WTC11 (cell line): ENCODE measurements at regions not wholly inside any gene's neighbourhood (a gene's known extent, or its start where the extent isn't known, plus 50 kb on each side); places are given as distances from the start of the nearest gene placed in this dataset.

Source experiments
- ATAC-seq: fragments of 200-7000 bp; cut with Tn5 transposase; 2 replicates; pipeline ENCODE4 v1.10.0; 2021; ENCODE audit warnings: mild to moderate bottlenecking, moderate library complexity
- CTCF ChIA-PET: fragments of 300-600 bp; sonication (Branson Sonifier 250); formaldehyde crosslinking; loops from one replicate; lab custom pipeline; 2021; ENCODE audit warnings: antibody characterized with exemption; lab: Charles Lee
- POLR2A ChIA-PET: fragments of 350-600 bp; sonication (Branson Sonifier 250); formaldehyde crosslinking; loops from one replicate; lab custom pipeline; 2021; ENCODE audit warnings: antibody characterized with exemption; lab: Charles Lee
- DNase-seq: peaks from one replicate; pipeline ENCODE4 v3.0.0; 2021; ENCODE audit warnings: low spot score
- H3K27ac Mint-ChIP-seq: 2 replicates; pipeline ENCODE4 v1.8.0; 2021; ENCODE audit warnings: mixed read lengths
- H3K27me3 Mint-ChIP-seq: 2 replicates; pipeline ENCODE4 v1.8.0; 2021; ENCODE audit warnings: low read depth, mild to moderate bottlenecking, moderate library complexity, mixed read lengths
- H3K36me3 Mint-ChIP-seq: 2 replicates; pipeline ENCODE4 v1.8.0; 2021; ENCODE audit warnings: mixed read lengths
- H3K4me1 Mint-ChIP-seq: 2 replicates; pipeline ENCODE4 v1.8.0; 2022; ENCODE audit warnings: mixed read lengths
- H3K4me3 Mint-ChIP-seq: 2 replicates; pipeline ENCODE4 v1.8.0; 2021; ENCODE audit warnings: mild to moderate bottlenecking, moderate library complexity, mixed read lengths
- H3K9me3 Mint-ChIP-seq: 2 replicates; pipeline ENCODE4 v1.8.0; 2021; ENCODE audit warnings: mixed read lengths
- AFF4 ChIP-seq: sonication (generic); formaldehyde crosslinking; IDR thresholded peaks from 2 replicates; pipeline ENCODE4 v1.8.1; 2023; ENCODE audit warnings: mild to moderate bottlenecking, missing genetic modification reagents, borderline replicate concordance
- ATF1 ChIP-seq: sonication (generic); formaldehyde crosslinking; IDR thresholded peaks from 2 replicates; pipeline ENCODE4 v1.8.1; 2023; ENCODE audit warnings: mild to moderate bottlenecking, moderate library complexity, missing genetic modification reagents
- ELF4 ChIP-seq: sonication (generic); formaldehyde crosslinking; IDR thresholded peaks from 2 replicates; pipeline ENCODE4 v1.8.1; 2022; ENCODE audit warnings: low read depth, mild to moderate bottlenecking, moderate library complexity, missing genetic modification reagents
- ESRRA ChIP-seq: sonication (generic); formaldehyde crosslinking; IDR thresholded peaks from 2 replicates; pipeline ENCODE4 v1.8.1; 2022; ENCODE audit warnings: mild to moderate bottlenecking, missing genetic modification reagents, borderline replicate concordance
- HMGA2 ChIP-seq: fragments of 250-450 bp; sonication (Bioruptor Pico); IDR thresholded peaks from 2 replicates; pipeline ENCODE4 v1.4.0; 2021; ENCODE audit warnings: mild to moderate bottlenecking, moderate library complexity
- JAZF1 ChIP-seq: fragments of 250-450 bp; sonication (Bioruptor Pico); IDR thresholded peaks from 2 replicates; pipeline ENCODE4 v1.9.0; 2021; ENCODE audit warnings: moderate library complexity, mild to moderate bottlenecking, inconsistent platforms
- MXD4 ChIP-seq: fragments of 250-450 bp; sonication (Bioruptor Pico); IDR thresholded peaks from 2 replicates; pipeline ENCODE4 v1.8.0; 2021; ENCODE audit warnings: mild to moderate bottlenecking, moderate library complexity, borderline replicate concordance
- MYBL2 ChIP-seq: sonication (generic); formaldehyde crosslinking; IDR thresholded peaks from 2 replicates; pipeline ENCODE4 v1.8.1; 2023; ENCODE audit warnings: mild to moderate bottlenecking, moderate library complexity, missing genetic modification reagents
- SOX15 ChIP-seq: fragments of 250-450 bp; sonication (Bioruptor Pico); IDR thresholded peaks from 2 replicates; pipeline ENCODE4 v1.9.0; 2021; ENCODE audit warnings: mild to moderate bottlenecking
- TEAD1 ChIP-seq: sonication (generic); formaldehyde crosslinking; IDR thresholded peaks from 2 replicates; pipeline ENCODE4 v1.8.0; 2022; ENCODE audit warnings: mild to moderate bottlenecking, missing genetic modification reagents
- ZBTB43 ChIP-seq: sonication (generic); formaldehyde crosslinking; IDR thresholded peaks from 2 replicates; pipeline ENCODE4 v1.8.1; 2023; ENCODE audit warnings: mild to moderate bottlenecking, missing genetic modification reagents
- ZNF121 ChIP-seq: sonication (generic); formaldehyde crosslinking; IDR thresholded peaks from 2 replicates; pipeline ENCODE4 v1.8.0; 2023; ENCODE audit warnings: missing genetic modification reagents
- ZNF263 ChIP-seq: sonication (generic); formaldehyde crosslinking; IDR thresholded peaks from 2 replicates; pipeline ENCODE4 v1.8.1; 2022; ENCODE audit warnings: low read depth, mild to moderate bottlenecking, moderate library complexity, missing genetic modification reagents
- ZNF671 ChIP-seq: fragments of 250-450 bp; sonication (Bioruptor Pico); IDR thresholded peaks from 2 replicates; pipeline ENCODE4 v1.8.0; 2021; ENCODE audit warnings: mild to moderate bottlenecking
- TF ChIP-seq, protein P1 (sequence below): sonication (generic); formaldehyde crosslinking; IDR thresholded peaks from 2 replicates; pipeline ENCODE4 v1.8.0; 2022; ENCODE audit warnings: mild to moderate bottlenecking, missing genetic modification reagents
- TF ChIP-seq, protein P2 (sequence below): sonication (generic); formaldehyde crosslinking; conservative IDR thresholded peaks from 2 replicates; pipeline ENCODE4 v1.8.1; 2022; ENCODE audit warnings: mild to moderate bottlenecking, missing genetic modification reagents

DNA sequence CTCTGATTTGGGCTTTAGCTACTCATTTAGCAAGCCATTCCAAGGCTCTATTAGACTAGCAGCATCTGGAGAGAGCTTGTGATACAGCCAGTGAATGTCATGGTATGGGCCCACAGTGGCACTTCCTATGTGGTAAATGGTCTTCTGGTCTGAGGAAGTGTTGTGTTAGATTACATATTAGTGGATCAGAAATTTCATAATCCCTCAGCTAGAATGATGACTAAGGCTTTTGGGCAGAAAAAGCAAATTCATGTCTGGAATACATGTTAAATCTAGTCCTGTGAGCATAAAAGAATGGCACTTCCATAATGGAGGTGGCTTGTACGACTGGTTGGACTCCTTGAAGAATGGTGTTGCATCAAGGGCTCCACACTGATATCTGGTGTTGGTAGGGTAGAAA lies 436.8 kb upstream of the CWC22 start (continued):
- TF ChIP-seq JAZF1 (CRISPR knock-in tag) (no peak), ELF4 (CRISPR knock-in tag) (no peak), ATF1 (no peak), SOX15 (CRISPR knock-in tag) (no peak)

- Mint-ChIP-seq H3K36me3 (no peaks in the 10 kb centered on the region), H3K9me3 (peaks cover 13% of the 10 kb centered on the region), H3K27ac (no peak overlapping the region), H3K4me3 (no peak overlapping the region), H3K27me3 (no peaks in the 10 kb centered on the region), H3K4me1 (no peaks in the 10 kb centered on the region)
- DNase-seq (no peak), ATAC-seq (no peak)
- ChIA-PET CTCF (no interaction called here), POLR2A (no interaction called here)
- TF ChIP-seq ESRRA (CRISPR knock-in tag) = no peak
- TF ChIP-seq, protein P1, sequence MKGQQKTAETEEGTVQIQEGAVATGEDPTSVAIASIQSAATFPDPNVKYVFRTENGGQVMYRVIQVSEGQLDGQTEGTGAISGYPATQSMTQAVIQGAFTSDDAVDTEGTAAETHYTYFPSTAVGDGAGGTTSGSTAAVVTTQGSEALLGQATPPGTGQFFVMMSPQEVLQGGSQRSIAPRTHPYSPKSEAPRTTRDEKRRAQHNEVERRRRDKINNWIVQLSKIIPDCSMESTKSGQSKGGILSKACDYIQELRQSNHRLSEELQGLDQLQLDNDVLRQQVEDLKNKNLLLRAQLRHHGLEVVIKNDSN = no peak
- TF ChIP-seq HMGA2 (CRISPR knock-in tag) = no peak
- TF ChIP-seq, protein P2, sequence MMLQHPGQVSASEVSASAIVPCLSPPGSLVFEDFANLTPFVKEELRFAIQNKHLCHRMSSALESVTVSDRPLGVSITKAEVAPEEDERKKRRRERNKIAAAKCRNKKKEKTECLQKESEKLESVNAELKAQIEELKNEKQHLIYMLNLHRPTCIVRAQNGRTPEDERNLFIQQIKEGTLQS (CRISPR knock-in tag) = no peak
- TF ChIP-seq ZBTB43 (CRISPR knock-in tag) = no peak
- no peak for TF ChIP-seq AFF4 (CRISPR knock-in tag)
- TF ChIP-seq MYBL2 (CRISPR knock-in tag) = no peak
- no peak for TF ChIP-seq ZNF121
These were observed 436.0 kb upstream of the CWC22 start for GRCh38 chr2:180442860-180443644.

GRCh38 chr2:180419212-180419611 lies 412.1 kb upstream of the CWC22 start:
- Mint-ChIP-seq H3K4me1 (peaks cover 13% of the 10 kb centered on the region), H3K9me3 (peaks cover 8% of the 10 kb centered on the region; the same call in 1 of the 2 replicates), H3K27ac (no peak overlapping the region), H3K27me3 (no peaks in the 10 kb centered on the region), H3K4me3 (no peak overlapping the region), H3K36me3 (no peaks in the 10 kb centered on the region)
- ChIA-PET POLR2A (no interaction called here), CTCF (no interaction called here)
- ATAC-seq (no peak), DNase-seq (no peak)
- TF ChIP-seq, protein P1 = no peak
- TF ChIP-seq TEAD1 (CRISPR knock-in tag) (no peak), ZNF671 (CRISPR knock-in tag) (no peak), MXD4 (CRISPR knock-in tag) (no peak), ZNF263 (CRISPR knock-in tag) (no peak)
